ENCODE measurements at regions not wholly inside any gene's neighbourhood (a gene's known extent, or its start where the extent isn't known, plus 50 kb on each side); places are given as distances from the start of the nearest gene placed in this dataset.

GRCh38 chr1:170296211-170296610 lies 150.5 kb downstream of the NTMT2 start:
- H3K18ac ChIP-seq (ENCODE audit: extremely low read depth, low read length): no peak overlapping the region
- no peak overlapping the region for H4K91ac ChIP-seq (replicated peaks; ENCODE audit: insufficient read length, low read length)
- 84% methylated on average over 3 of the region's 3 CpGs; no CpG with 5 or more reads in 1 of the 2 experiments for WGBS, 2 experiments (ENCODE audit: extremely low coverage in 1 of 2, insufficient coverage in 1 of 2, insufficient read length in 1 of 2, insufficient replicate concordance in 2 of 2, low coverage in 1 of 2, low lambda C conversion rate in 2 of 2, missing lambda C conversion rate in 1 of 2)
- H3K36me3 ChIP-seq (ENCODE audit: control insufficient read depth in 2 of 4, insufficient read depth in 4 of 4, low read length in 3 of 4): no peaks in the 10 kb centered on the region
- H2BK120ac ChIP-seq (replicated peaks; ENCODE audit: low read depth, low read length): no peak overlapping the region
- H4K20me1 ChIP-seq (replicated peaks in 1 of 2; ENCODE audit: control insufficient read depth in 1 of 2, insufficient read depth in 2 of 2, low read length in 2 of 2): no peaks in the 10 kb centered on the region
- H3K9me3 ChIP-seq (ENCODE audit: insufficient read depth in 2 of 2, low read depth in 1 of 2, low read length in 1 of 2): no peaks in the 10 kb centered on the region
- H2BK15ac ChIP-seq (ENCODE audit: low read length): no peak overlapping the region
- H3K9ac ChIP-seq (replicated peaks in 1 of 4; ENCODE audit: extremely low read depth in 1 of 4, low read depth in 3 of 4, low read length in 3 of 4): no peak overlapping the region
- H3K4me1 ChIP-seq (replicated peaks in 1 of 4; ENCODE audit: control insufficient read depth in 3 of 4, insufficient read depth in 4 of 4, low read length in 3 of 4): no peaks in the 10 kb centered on the region
- no peak overlapping the region for H4K8ac ChIP-seq (ENCODE audit: extremely low read depth, insufficient read depth, low read length)
- FAIRE-seq (no peak), DNase-seq (ENCODE audit: low read depth in 1 of 2, low spot score in 2 of 2) (no peak)
- H3K23ac ChIP-seq (ENCODE audit: insufficient read length): no peak overlapping the region
- H3K27ac ChIP-seq (ENCODE audit: low read depth, low read length): no peak overlapping the region
- no peak overlapping the region for H3K4me3 ChIP-seq (ENCODE audit: extremely low read depth in 1 of 4, insufficient read depth in 2 of 4, low read depth in 3 of 4, low read length in 4 of 4)
- H2BK20ac ChIP-seq (ENCODE audit: low read length): no peak overlapping the region
- no peaks in the 10 kb centered on the region for H3K27me3 ChIP-seq (replicated peaks in 1 of 4; ENCODE audit: control insufficient read depth in 3 of 4, extremely low read depth in 1 of 4, insufficient read depth in 3 of 4, low read length in 3 of 4)
- ChIA-PET POLR2A (ENCODE audit: partially characterized antibody) (no interaction called here), CTCF (ENCODE audit: partially characterized antibody) (no interaction called here)
- no peak overlapping the region for H3K4ac ChIP-seq (replicated peaks; ENCODE audit: insufficient read length, low read depth, low read length)
- no peaks in the 10 kb centered on the region for H3K79me2 ChIP-seq (ENCODE audit: control insufficient read depth in 1 of 2, insufficient read depth in 2 of 2, low read length in 2 of 2)
- H3K14ac ChIP-seq (ENCODE audit: insufficient read length): no peak overlapping the region
- no peak overlapping the region for H2AK5ac ChIP-seq (ENCODE audit: low read depth, low read length)
- no peak overlapping the region for H2BK5ac ChIP-seq (ENCODE audit: low read depth, low read length)
- H3K23me2 ChIP-seq (ENCODE audit: low read depth, low read length): no peaks in the 10 kb centered on the region
- no peak for TF ChIP-seq ATF2 (IDR thresholded peaks at IDR 0.05; ENCODE audit: low read length)
- no peak for TF ChIP-seq NRF1 (IDR thresholded peaks at IDR 0.05; ENCODE audit: low read depth, low read length)
- TF ChIP-seq CEBPB (IDR thresholded peaks at IDR 0.05; ENCODE audit: low read depth, low read length): no peak
- no peak for TF ChIP-seq CHD2 (IDR thresholded peaks at IDR 0.05; ENCODE audit: low read length)
- TF ChIP-seq JUND (IDR thresholded peaks at IDR 0.05; ENCODE audit: low read length): no peak
- TF ChIP-seq RFX5 (IDR thresholded peaks at IDR 0.05; ENCODE audit: borderline replicate concordance, low read depth, low read length): no peak
- no peak for TF ChIP-seq KDM5A (IDR thresholded peaks at IDR 0.05; ENCODE audit: low read length)
- no peak for TF ChIP-seq NANOG (IDR thresholded peaks at IDR 0.05; ENCODE audit: insufficient read depth, low read depth, low read length, poor library complexity, severe bottlenecking)
- TF ChIP-seq ASH2L (IDR thresholded peaks at IDR 0.05; ENCODE audit: low read length): no peak
- no peak for TF ChIP-seq TAF1 (IDR thresholded peaks at IDR 0.05; ENCODE audit: low read depth, low read length)
- TF ChIP-seq CREB1 (IDR thresholded peaks at IDR 0.05): no peak
- TF ChIP-seq SP1 (IDR thresholded peaks at IDR 0.05; ENCODE audit: low read depth, low read length): no peak
- no peak overlapping the region for H3K4me2 ChIP-seq (ENCODE audit: insufficient read depth in 1 of 2, low read depth in 2 of 2, low read length in 2 of 2)
- no peak overlapping the region for H3K56ac ChIP-seq (replicated peaks; ENCODE audit: insufficient read length, low read depth, low read length)
- H3K79me1 ChIP-seq (ENCODE audit: low read depth, low read length): no peaks in the 10 kb centered on the region
- no peak overlapping the region for H2AFZ ChIP-seq (ENCODE audit: low read length)
- H4K5ac ChIP-seq (ENCODE audit: insufficient read length, low read depth, low read length): no peak overlapping the region
- no peak overlapping the region for H2BK12ac ChIP-seq (ENCODE audit: low read depth, low read length)

All from H1 (cell line).